Inferior parietal cortex (tissue), 1 donor: ENCODE measurements at regions not wholly inside any gene's neighbourhood (a gene's known extent, or its start where the extent isn't known, plus 50 kb on each side); places are given as distances from the start of the nearest gene placed in this dataset.
"Not testable (repeated sequence)": the region's sequence is repeated elsewhere in the genome, so short reads cannot be mapped to it uniquely, and the experiment has no call there.

ENCODE experiments used
- DNase-seq: peaks from one replicate; pipeline ENCODE4 v3.0.0-alpha.2; 2016; ENCODE audit errors: extremely low spot score

GRCh38 chr2:240254337-240255164, 114.1 kb upstream of the OTOS start:
- no peak for DNase-seq

GRCh38 chr2:240255165-240255491, 114.7 kb upstream of the OTOS start:
- DNase-seq, result no peak

- no peak for DNase-seq
These were observed 115.6 kb upstream of the OTOS start for GRCh38 chr2:240255811-240256703.

- DNase-seq, result no peak
These were observed 116.5 kb upstream of the OTOS start for GRCh38 chr2:240256704-240257637.

- no peak for DNase-seq
These were observed 117.6 kb upstream of the OTOS start for GRCh38 chr2:240257940-240258580.

GRCh38 chr2:240258685-240259084, 118.2 kb upstream of the OTOS start:
- DNase-seq, result no peak

- DNase-seq, result no peak
These were observed 118.9 kb upstream of the OTOS start for GRCh38 chr2:240259201-240259923.

GRCh38 chr2:240259924-240260529, 119.6 kb upstream of the OTOS start:
- no peak for DNase-seq

GRCh38 chr2:240260664-240261063, 120.2 kb upstream of the OTOS start:
- DNase-seq, result no peak

- not testable (repeated sequence) for DNase-seq
These were observed 122.1 kb upstream of the OTOS start for GRCh38 chr2:240262578-240262977.

- no peak for DNase-seq
These were observed 128.9 kb upstream of the OTOS start for GRCh38 chr2:240269380-240269779.

- DNase-seq, result no peak
These were observed 129.4 kb upstream of the OTOS start for GRCh38 chr2:240269886-240270285.

GRCh38 chr2:240271716-240272341, 131.4 kb upstream of the OTOS start:
- no peak for DNase-seq

- DNase-seq, result no peak
These were observed 134.9 kb upstream of the OTOS start for GRCh38 chr2:240275386-240275785.

GRCh38 chr2:240277073-240277806, 136.8 kb upstream of the OTOS start:
- no peak for DNase-seq

GRCh38 chr2:240277807-240278522, 137.5 kb upstream of the OTOS start:
- no peak for DNase-seq

- DNase-seq, result no peak
These were observed 138.2 kb upstream of the OTOS start for GRCh38 chr2:240278661-240279060.

GRCh38 chr2:240280621-240281020, 140.2 kb upstream of the OTOS start:
- no peak for DNase-seq
